Mesothelial cell of epicardium (in vitro differentiated cells): ENCODE measurements at regions not wholly inside any gene's neighbourhood (a gene's known extent, or its start where the extent isn't known, plus 50 kb on each side); places are given as distances from the start of the nearest gene placed in this dataset.

ENCODE experiments used
- DNase-seq, 2 experiments: peaks; one replicate each; pipeline ENCODE4 v3.0.0; 2021; ENCODE audit warnings: low spot score in 2 of 2; ENCODE audit not compliant: unreplicated experiment in 2 of 2
- H3K27ac Mint-ChIP-seq: 2 replicates; pipeline ENCODE4 v1.8.0; 2021; ENCODE audit warnings: mixed read lengths
- H3K27me3 Mint-ChIP-seq: 2 replicates; pipeline ENCODE4 v1.8.0; 2021; ENCODE audit warnings: low read depth, mixed read lengths
- H3K36me3 Mint-ChIP-seq: 2 replicates; pipeline ENCODE4 v1.8.0; 2021; ENCODE audit warnings: mixed read lengths
- H3K4me1 Mint-ChIP-seq: 2 replicates; pipeline ENCODE4 v1.8.0; 2021; ENCODE audit warnings: mixed read lengths
- H3K4me3 Mint-ChIP-seq: 2 replicates; pipeline ENCODE4 v1.8.0; 2021; ENCODE audit warnings: mild to moderate bottlenecking, moderate library complexity, mixed read lengths
- H3K9me3 Mint-ChIP-seq: 2 replicates; pipeline ENCODE4 v1.8.0; 2021; ENCODE audit warnings: mixed read lengths
- CTCF ChIP-seq: fragments of 200-600 bp; sonication (generic); IDR thresholded peaks from one replicate; pipeline ENCODE4 v1.5.0; 2021; ENCODE audit warnings: antibody characterized with exemption; ENCODE audit not compliant: unreplicated experiment

- H3K27me3 Mint-ChIP-seq = no peaks in the 10 kb centered on the region
- peaks cover 6% of the 10 kb centered on the region for H3K9me3 Mint-ChIP-seq
- DNase-seq = no peak
- H3K36me3 Mint-ChIP-seq = no peaks in the 10 kb centered on the region
- no peak overlapping the region for H3K27ac Mint-ChIP-seq
- no peak for TF ChIP-seq CTCF
- H3K4me3 Mint-ChIP-seq = no peak overlapping the region
- H3K4me1 Mint-ChIP-seq = no peaks in the 10 kb centered on the region
Observed at GRCh38 chr11:104238916-104239315, 75.0 kb upstream of the PDGFD start.

GRCh38 chr11:104225047-104225446 lies 61.1 kb upstream of the PDGFD start:
- H3K36me3 Mint-ChIP-seq = no peaks in the 10 kb centered on the region
- no peak overlapping the region for H3K4me3 Mint-ChIP-seq
- DNase-seq = no peak
- no peaks in the 10 kb centered on the region for H3K4me1 Mint-ChIP-seq
- no peak for TF ChIP-seq CTCF
- peaks cover 3% of the 10 kb centered on the region for H3K9me3 Mint-ChIP-seq
- H3K27ac Mint-ChIP-seq = no peak overlapping the region
- no peaks in the 10 kb centered on the region for H3K27me3 Mint-ChIP-seq

GRCh38 chr11:104222464-104222863 lies 58.5 kb upstream of the PDGFD start:
- TF ChIP-seq CTCF = no peak
- no peak for DNase-seq
- Mint-ChIP-seq H3K9me3 (peaks cover 9% of the 10 kb centered on the region), H3K4me1 (no peaks in the 10 kb centered on the region), H3K36me3 (no peaks in the 10 kb centered on the region), H3K4me3 (no peak overlapping the region), H3K27me3 (no peaks in the 10 kb centered on the region), H3K27ac (no peak overlapping the region)

- Mint-ChIP-seq H3K9me3 (peaks cover 18% of the 10 kb centered on the region), H3K27ac (no peak overlapping the region), H3K27me3 (no peaks in the 10 kb centered on the region), H3K36me3 (no peaks in the 10 kb centered on the region), H3K4me3 (no peak overlapping the region), H3K4me1 (no peaks in the 10 kb centered on the region)
- no peak for TF ChIP-seq CTCF
- no peak for DNase-seq
Observed at GRCh38 chr11:104221455-104221854, 57.5 kb upstream of the PDGFD start.

- Mint-ChIP-seq H3K27me3 (no peaks in the 10 kb centered on the region), H3K36me3 (peaks cover 3% of the 10 kb centered on the region), H3K27ac (no peak overlapping the region), H3K4me3 (no peak overlapping the region), H3K9me3 (peaks cover 32% of the 10 kb centered on the region), H3K4me1 (no peaks in the 10 kb centered on the region)
- TF ChIP-seq CTCF = no peak
- no peak for DNase-seq
Observed at GRCh38 chr11:104219096-104219495, 55.1 kb upstream of the PDGFD start.

GRCh38 chr11:104214517-104214916 lies 50.6 kb upstream of the PDGFD start:
- DNase-seq = no peak
- peaks cover 12% of the 10 kb centered on the region for H3K36me3 Mint-ChIP-seq
- no peak for TF ChIP-seq CTCF
- no peaks in the 10 kb centered on the region for H3K27me3 Mint-ChIP-seq
- peaks cover 63% of the 10 kb centered on the region for H3K9me3 Mint-ChIP-seq
- no peak overlapping the region for H3K4me3 Mint-ChIP-seq
- no peak overlapping the region for H3K27ac Mint-ChIP-seq
- no peaks in the 10 kb centered on the region for H3K4me1 Mint-ChIP-seq
